ENCODE measurements at regions not wholly inside any gene's neighbourhood (a gene's known extent, or its start where the extent isn't known, plus 50 kb on each side); places are given as distances from the start of the nearest gene placed in this dataset.

- H3K4me1 ChIP-seq = peaks cover 6% of the 10 kb centered on the region
- no peak for TF ChIP-seq CTCF (IDR thresholded peaks at IDR 0.05; ENCODE audit: borderline replicate concordance)
- peaks cover 27% of the 10 kb centered on the region for H3K27me3 ChIP-seq (ENCODE audit: low read depth)
- no peak for DNase-seq
- no peaks in the 10 kb centered on the region for H3K9me3 ChIP-seq (replicated peaks)
- no peaks in the 10 kb centered on the region for H3K36me3 ChIP-seq
- intact Hi-C loops (cut with micrococcal nuclease) = no loop called here
- no peak overlapping the region for H3K27ac ChIP-seq (replicated peaks)
- no peak overlapping the region for H3K4me3 ChIP-seq
Measured at GRCh38 chr13:111622051-111622531, 301.6 kb downstream of the TEX29 start.

GRCh38 chr13:111623208-111623607, 302.8 kb downstream of the TEX29 start:
- no peaks in the 10 kb centered on the region for H3K36me3 ChIP-seq
- intact Hi-C loops (cut with micrococcal nuclease) = no loop called here
- peaks cover 19% of the 10 kb centered on the region for H3K27me3 ChIP-seq (ENCODE audit: low read depth)
- no peak overlapping the region for H3K4me3 ChIP-seq
- DNase-seq = no peak
- no peaks in the 10 kb centered on the region for H3K9me3 ChIP-seq (replicated peaks)
- no peak for TF ChIP-seq CTCF (IDR thresholded peaks at IDR 0.05; ENCODE audit: borderline replicate concordance)
- peaks cover 9% of the 10 kb centered on the region for H3K4me1 ChIP-seq
- H3K27ac ChIP-seq (replicated peaks) = no peak overlapping the region

- intact Hi-C loops (cut with micrococcal nuclease) = no loop called here
- TF ChIP-seq CTCF (IDR thresholded peaks at IDR 0.05; ENCODE audit: borderline replicate concordance) = no peak
- H3K36me3 ChIP-seq = no peaks in the 10 kb centered on the region
- DNase-seq = no peak
- H3K4me1 ChIP-seq = peaks cover 9% of the 10 kb centered on the region
- H3K9me3 ChIP-seq (replicated peaks) = no peaks in the 10 kb centered on the region
- peaks cover 18% of the 10 kb centered on the region for H3K27me3 ChIP-seq (ENCODE audit: low read depth)
- H3K4me3 ChIP-seq = no peak overlapping the region
- H3K27ac ChIP-seq (replicated peaks) = no peak overlapping the region
Measured at GRCh38 chr13:111623743-111624505, 303.5 kb downstream of the TEX29 start.

GRCh38 chr13:111625526-111626315, 305.3 kb downstream of the TEX29 start:
- H3K4me1 ChIP-seq = peaks cover 9% of the 10 kb centered on the region
- H3K4me3 ChIP-seq = no peak overlapping the region
- H3K27me3 ChIP-seq (ENCODE audit: low read depth) = peaks cover 23% of the 10 kb centered on the region
- no peak for DNase-seq
- peak overlapping the region; percentile 25 for H3K27ac ChIP-seq (replicated peaks)
- H3K36me3 ChIP-seq = no peaks in the 10 kb centered on the region
- intact Hi-C loops (cut with micrococcal nuclease) = no loop called here
- no peak for TF ChIP-seq CTCF (IDR thresholded peaks at IDR 0.05; ENCODE audit: borderline replicate concordance)
- H3K9me3 ChIP-seq (replicated peaks) = no peaks in the 10 kb centered on the region

GRCh38 chr13:111626371-111627305, 306.2 kb downstream of the TEX29 start:
- peak; percentile 61 for DNase-seq
- no peaks in the 10 kb centered on the region for H3K36me3 ChIP-seq
- H3K27ac ChIP-seq (replicated peaks) = peak overlapping the region; percentile 44
- no peak for TF ChIP-seq CTCF (IDR thresholded peaks at IDR 0.05; ENCODE audit: borderline replicate concordance)
- intact Hi-C loops (cut with micrococcal nuclease) = no loop called here
- H3K9me3 ChIP-seq (replicated peaks) = no peaks in the 10 kb centered on the region
- peaks cover 9% of the 10 kb centered on the region for H3K4me1 ChIP-seq
- H3K27me3 ChIP-seq (ENCODE audit: low read depth) = peaks cover 27% of the 10 kb centered on the region
- no peak overlapping the region for H3K4me3 ChIP-seq
